ENCODE measurements at regions not wholly inside any gene's neighbourhood (a gene's known extent, or its start where the extent isn't known, plus 50 kb on each side); places are given as distances from the start of the nearest gene placed in this dataset.

DNA sequence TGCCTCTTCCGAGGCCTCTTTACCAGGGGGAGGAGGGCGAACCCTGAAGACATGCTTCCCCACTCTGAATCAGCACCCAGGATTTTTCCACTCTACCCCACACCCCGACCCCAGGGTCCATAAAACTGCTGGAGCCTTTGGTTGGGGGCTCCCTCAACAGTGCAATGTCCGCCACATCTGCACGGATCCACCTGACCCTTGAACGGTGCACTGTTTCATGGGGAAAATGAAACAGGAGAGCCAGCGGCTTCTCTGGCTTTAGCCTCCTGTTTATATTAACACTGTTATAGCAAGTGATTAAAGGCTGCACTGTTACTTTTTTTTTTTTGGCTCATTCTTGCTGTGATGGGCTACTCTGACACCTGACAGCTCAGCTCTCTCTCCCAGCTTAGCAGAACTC lies 124.1 kb upstream of the DLG1 start:
- TF ChIP-seq POLR2A (IDR thresholded peaks at IDR 0.05; ENCODE audit: low read depth, low read length): no peak
- no peak for TF ChIP-seq POLR2AphosphoS5 (IDR thresholded peaks at IDR 0.05; ENCODE audit: low read depth, low read length)
